K562 (cell line): ENCODE measurements at regions not wholly inside any gene's neighbourhood (a gene's known extent, or its start where the extent isn't known, plus 50 kb on each side); places are given as distances from the start of the nearest gene placed in this dataset.

ENCODE experiments used
- CTCF ChIP-seq, 3 experiments: IDR thresholded peaks in 2 of 3; conservative IDR thresholded peaks in 1 of 3; 2 replicates each; pipeline ENCODE4 v1.5.1; 2011 to 2012; ENCODE audit warnings: low read length in 3 of 3, mild to moderate bottlenecking in 3 of 3, control low read depth in 2 of 3, improper control_type of control experiment in 1 of 3, inconsistent platforms in 1 of 3, low read depth in 1 of 3, mixed read lengths in 1 of 3, moderate library complexity in 1 of 3; ENCODE audit not compliant: insufficient read depth in 2 of 3
- SRF ChIP-seq, 2 experiments: fragments of 250-450, 450-650 bp in 1 of 2; sonication (Bioruptor Pico) in 1 of 2; sonication (generic) in 1 of 2; formaldehyde crosslinking; IDR thresholded peaks; 2 replicates each; pipeline versions ENCODE4 v1.5.0 to v1.5.1; 2020 to 2022; ENCODE audit warnings: mild to moderate bottlenecking in 1 of 2, missing genetic modification reagents in 1 of 2
- TEAD4 ChIP-seq, 2 experiments: sonication (generic) in 1 of 2; formaldehyde crosslinking in 1 of 2; IDR thresholded peaks; 2 replicates each; pipeline versions ENCODE4 v1.6.1 to v1.8.0; 2012 to 2022; ENCODE audit warnings: borderline replicate concordance in 1 of 2, inconsistent platforms in 1 of 2, low read length in 1 of 2, mild to moderate bottlenecking in 1 of 2, missing genetic modification reagents in 1 of 2
- ZNF76 ChIP-seq: fragments of 250-450 bp; sonication (Bioruptor Pico); IDR thresholded peaks from 2 replicates; pipeline ENCODE4 v1.4.0; 2020; ENCODE audit warnings: mild to moderate bottlenecking, moderate library complexity, borderline replicate concordance

GRCh38 chr6:9464583-9464982 is 950.3 kb downstream of the TFAP2A start:
- TF ChIP-seq TEAD4 (IDR thresholded peaks at IDR 0.05; ENCODE audit: low read length) (no peak), TEAD4 (CRISPR knock-in tag; IDR thresholded peaks at IDR 0.05; ENCODE audit: borderline replicate concordance) (no peak), SRF (CRISPR knock-in tag; IDR thresholded peaks at IDR 0.05) (no peak), CTCF (IDR thresholded peaks at IDR 0.05 in 2 of 3, conservative IDR thresholded peaks at IDR 0.05 in 1 of 3; ENCODE audit: insufficient read depth in 2 of 3, low read depth in 1 of 3, low read length in 3 of 3) (no peak), ZNF76 (CRISPR knock-in tag) (no peak)
